Keratinocyte (primary cell): ENCODE measurements at regions not wholly inside any gene's neighbourhood (a gene's known extent, or its start where the extent isn't known, plus 50 kb on each side); places are given as distances from the start of the nearest gene placed in this dataset.

Source experiments
- DNase-seq: peaks from one replicate; pipeline ENCODE4 v3.0.0-alpha.2; 2011; ENCODE audit warnings: low read depth, missing footprints, low spot score
- FAIRE-seq: peaks from 2 replicates; lab custom pipeline; 2011; peaks lifted over from hg19 to GRCh38; lab: Jason Lieb, UNC
- H2AFZ ChIP-seq: 2 replicates; pipeline ENCODE4 v1.6.0; 2012; ENCODE audit warnings: low read length, control low read depth, inconsistent platforms; ENCODE audit not compliant: control insufficient read depth
- H3K27ac ChIP-seq: 2 replicates; pipeline ENCODE4 v1.5.1; 2011; ENCODE audit warnings: low read length; ENCODE audit not compliant: control insufficient read depth, insufficient read depth
- H3K27me3 ChIP-seq: 3 replicates; pipeline ENCODE4 v1.6.0; 2011; ENCODE audit warnings: low read length; ENCODE audit not compliant: control insufficient read depth, insufficient read depth; ENCODE audit errors: extremely low read depth
- H3K36me3 ChIP-seq, 2 experiments: 2 replicates in 1 of 2; 3 replicates in 1 of 2; pipeline ENCODE4 v1.5.1; 2011; ENCODE audit warnings: low read length in 2 of 2, mild to moderate bottlenecking in 1 of 2; ENCODE audit not compliant: control insufficient read depth in 2 of 2, insufficient read depth in 2 of 2; ENCODE audit errors: extremely low read depth in 1 of 2
- H3K4me1 ChIP-seq: 3 replicates; pipeline ENCODE4 v1.5.1; 2011; ENCODE audit warnings: low read length; ENCODE audit not compliant: control insufficient read depth, insufficient read depth; ENCODE audit errors: extremely low read depth
- H3K4me2 ChIP-seq: 3 replicates; pipeline ENCODE4 v1.6.0; 2011; ENCODE audit warnings: low read depth, low read length; ENCODE audit not compliant: control insufficient read depth, insufficient read depth; ENCODE audit errors: extremely low read depth
- H3K4me3 ChIP-seq, 3 experiments: fragments of 200-600 bp in 1 of 3; sonication (generic) in 1 of 3; 2 replicates in 2 of 3; 3 replicates in 1 of 3; pipeline ENCODE4 v1.5.1; 2011 to 2016; ENCODE audit warnings: low read length in 3 of 3, mild to moderate bottlenecking in 3 of 3, control low read depth in 2 of 3, inconsistent platforms in 1 of 3, low read depth in 1 of 3, mixed read lengths in 1 of 3, mixed run types in 1 of 3, moderate library complexity in 1 of 3; ENCODE audit not compliant: control insufficient read depth in 2 of 3, insufficient read depth in 2 of 3; ENCODE audit errors: extremely low read depth in 1 of 3
- H3K79me2 ChIP-seq: 2 replicates; pipeline ENCODE4 v1.6.0; 2012; ENCODE audit warnings: low read length; ENCODE audit not compliant: control insufficient read depth, insufficient read depth
- H3K9ac ChIP-seq: 3 replicates; pipeline ENCODE4 v1.6.0; 2011; ENCODE audit warnings: low read length; ENCODE audit not compliant: control insufficient read depth, insufficient read depth; ENCODE audit errors: extremely low read depth
- H3K9me1 ChIP-seq: 3 replicates; pipeline ENCODE4 v1.6.0; 2011; ENCODE audit warnings: low read length; ENCODE audit not compliant: control insufficient read depth, insufficient read depth; ENCODE audit errors: extremely low read depth
- H3K9me3 ChIP-seq: 2 replicates; pipeline ENCODE4 v1.5.1; 2012; ENCODE audit warnings: low read depth, low read length; ENCODE audit not compliant: control insufficient read depth
- H4K20me1 ChIP-seq: 3 replicates; pipeline ENCODE4 v1.6.0; 2011; ENCODE audit warnings: low read length; ENCODE audit not compliant: control insufficient read depth, insufficient read depth; ENCODE audit errors: extremely low read depth
- CTCF ChIP-seq, 3 experiments: IDR thresholded peaks in 1 of 3; conservative IDR thresholded peaks in 1 of 3; optimal IDR thresholded peaks in 1 of 3; 2 replicates in 2 of 3; 3 replicates in 1 of 3; pipeline versions ENCODE3 to v1.5.1; 2011; ENCODE audit warnings: low read length in 3 of 3, mild to moderate bottlenecking in 3 of 3, moderate library complexity in 2 of 3, control low read depth in 1 of 3, inconsistent platforms in 1 of 3; ENCODE audit not compliant: insufficient read depth in 2 of 3; ENCODE audit errors: extremely low read depth in 1 of 3
- EZH2 ChIP-seq: IDR thresholded peaks from one replicate; pipeline ENCODE4 v1.6.1; 2012; ENCODE audit warnings: inconsistent platforms, mild to moderate bottlenecking, low read length, moderate library complexity
- dilution Hi-C: fragments of 300-500 bp; cut with MboI; formaldehyde crosslinking; loops from one replicate; pipeline ENCODE4 v1.7.0; 2020; ENCODE audit warnings: low sequenced_read_pairs; ENCODE audit not compliant: extremely low pct_ligation_motif_present

GRCh38 chr2:107738266-107738665 lies 88.4 kb upstream of the RGPD4 start:
- Histone ChIP-seq H3K9ac (no peak overlapping the region), H3K4me3 (no peak overlapping the region), H2AFZ (no peak overlapping the region), H3K4me2 (no peak overlapping the region), H4K20me1 (no peaks in the 10 kb centered on the region), H3K79me2 (no peaks in the 10 kb centered on the region), H3K9me3 (no peaks in the 10 kb centered on the region), H3K36me3 (no peaks in the 10 kb centered on the region), H3K9me1 (no peaks in the 10 kb centered on the region), H3K27ac (no peak overlapping the region), H3K27me3 (no peaks in the 10 kb centered on the region), H3K4me1 (no peaks in the 10 kb centered on the region)
- FAIRE-seq = no peak
- TF ChIP-seq CTCF (optimal IDR thresholded peaks at IDR 0.05 in 1 of 3, IDR thresholded peaks at IDR 0.05 in 1 of 3, conservative IDR thresholded peaks at IDR 0.05 in 1 of 3; ENCODE audit: extremely low read depth in 1 of 3, insufficient read depth in 2 of 3, low read length in 3 of 3) (no peak), EZH2 (no peak)
- dilution Hi-C loops = no loop called here
- DNase-seq = no peak

GRCh38 chr2:107740300-107740699 lies 86.4 kb upstream of the RGPD4 start:
- DNase-seq = no peak
- no peak for TF ChIP-seq EZH2
- no peak for TF ChIP-seq CTCF (optimal IDR thresholded peaks at IDR 0.05 in 1 of 3, IDR thresholded peaks at IDR 0.05 in 1 of 3, conservative IDR thresholded peaks at IDR 0.05 in 1 of 3; ENCODE audit: extremely low read depth in 1 of 3, insufficient read depth in 2 of 3, low read length in 3 of 3)
- no peaks in the 10 kb centered on the region for H4K20me1 ChIP-seq
- no peak overlapping the region for H3K27ac ChIP-seq
- no peak overlapping the region for H2AFZ ChIP-seq
- H3K79me2 ChIP-seq = no peaks in the 10 kb centered on the region
- H3K9me1 ChIP-seq = no peaks in the 10 kb centered on the region
- no peaks in the 10 kb centered on the region for H3K27me3 ChIP-seq
- H3K4me2 ChIP-seq = no peak overlapping the region
- H3K4me3 ChIP-seq = no peak overlapping the region
- H3K36me3 ChIP-seq = no peaks in the 10 kb centered on the region
- no peaks in the 10 kb centered on the region for H3K4me1 ChIP-seq
- dilution Hi-C loops = no loop called here
- no peak overlapping the region for H3K9ac ChIP-seq
- H3K9me3 ChIP-seq = no peaks in the 10 kb centered on the region
- no peak for FAIRE-seq
